ENCODE measurements at regions not wholly inside any gene's neighbourhood (a gene's known extent, or its start where the extent isn't known, plus 50 kb on each side); places are given as distances from the start of the nearest gene placed in this dataset.

DNA sequence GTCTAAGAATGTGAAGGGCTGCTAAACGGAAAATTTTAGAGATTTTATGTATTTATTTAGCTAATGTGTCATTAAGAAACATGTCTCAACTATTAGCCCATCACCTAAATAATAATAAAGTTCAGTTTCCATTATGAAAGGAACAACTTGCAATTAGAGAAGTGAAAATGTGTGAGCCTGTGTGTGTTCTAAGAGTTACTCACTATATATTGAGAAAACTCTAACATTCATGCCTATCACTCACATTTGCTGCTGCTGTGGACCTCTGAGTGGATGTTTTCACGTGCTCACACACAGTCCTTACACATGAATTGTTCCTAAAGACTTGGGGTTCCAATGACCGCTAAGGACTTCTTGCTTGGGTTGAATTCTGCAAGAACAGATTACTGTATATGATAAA, 364.0 kb downstream of the TMA16 start:
- no peaks in the 10 kb centered on the region for H3K27me3 ChIP-seq (ENCODE audit: insufficient read depth, insufficient read length)
- no peaks in the 10 kb centered on the region for H3K36me3 ChIP-seq (ENCODE audit: insufficient read depth, insufficient read length, low read length)
- no peak for DNase-seq (ENCODE audit: low read depth, low spot score)
- H3K4me1 ChIP-seq (ENCODE audit: insufficient read depth, insufficient read length), result no peaks in the 10 kb centered on the region
- TF ChIP-seq SUZ12 (IDR thresholded peaks at IDR 0.05; ENCODE audit: extremely low read depth, insufficient read depth, insufficient read length) (no peak), YY1 (IDR thresholded peaks at IDR 0.05; ENCODE audit: insufficient read depth, insufficient read length) (no peak), ZNF274 (IDR thresholded peaks at IDR 0.05; ENCODE audit: low read depth, low read length) (no peak)
- H3K9me3 ChIP-seq (ENCODE audit: insufficient read depth, low read length), result no peaks in the 10 kb centered on the region
- H3K4me3 ChIP-seq (ENCODE audit: insufficient read length, low read depth), result no peak overlapping the region
- no peak overlapping the region for H3K9ac ChIP-seq (ENCODE audit: insufficient read length, low read depth)

DNA sequence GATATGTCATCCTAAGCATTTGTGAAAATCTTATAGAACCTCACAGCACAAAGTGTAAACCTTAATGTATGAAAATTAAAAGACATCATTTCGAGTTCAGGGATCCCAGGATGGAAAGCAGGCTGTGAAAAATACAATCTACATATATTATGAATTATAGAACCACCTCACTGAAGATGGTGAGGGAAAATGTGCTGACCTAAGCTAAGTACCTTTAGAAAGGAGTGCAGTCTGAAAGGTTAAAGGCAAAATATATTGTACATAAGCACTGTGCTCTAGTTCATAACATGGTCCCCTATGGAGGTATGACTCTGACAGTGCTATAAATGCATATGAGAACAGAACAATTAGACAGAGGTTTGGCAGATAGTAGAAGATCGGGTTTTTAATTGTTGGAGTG, 368.6 kb downstream of the TMA16 start:
- H3K9ac ChIP-seq (ENCODE audit: insufficient read length, low read depth), result no peak overlapping the region
- H3K36me3 ChIP-seq (ENCODE audit: insufficient read depth, insufficient read length, low read length), result no peaks in the 10 kb centered on the region
- H3K4me1 ChIP-seq (ENCODE audit: insufficient read depth, insufficient read length), result no peaks in the 10 kb centered on the region
- H3K4me3 ChIP-seq (ENCODE audit: insufficient read length, low read depth), result no peak overlapping the region
- H3K9me3 ChIP-seq (ENCODE audit: insufficient read depth, low read length), result no peaks in the 10 kb centered on the region
- no peak for TF ChIP-seq SUZ12 (IDR thresholded peaks at IDR 0.05; ENCODE audit: extremely low read depth, insufficient read depth, insufficient read length)
- no peak for TF ChIP-seq ZNF274 (IDR thresholded peaks at IDR 0.05; ENCODE audit: low read depth, low read length)
- TF ChIP-seq YY1 (IDR thresholded peaks at IDR 0.05; ENCODE audit: insufficient read depth, insufficient read length), result no peak
- DNase-seq (ENCODE audit: low read depth, low spot score), result no peak
- H3K27me3 ChIP-seq (ENCODE audit: insufficient read depth, insufficient read length), result no peaks in the 10 kb centered on the region

GRCh38 chr4:163865010-163865409, 370.5 kb downstream of the TMA16 start:
- no peak for DNase-seq (ENCODE audit: low read depth, low spot score)
- Histone ChIP-seq H3K4me1 (ENCODE audit: insufficient read depth, insufficient read length) (no peaks in the 10 kb centered on the region), H3K9me3 (ENCODE audit: insufficient read depth, low read length) (no peaks in the 10 kb centered on the region), H3K36me3 (ENCODE audit: insufficient read depth, insufficient read length, low read length) (no peaks in the 10 kb centered on the region), H3K9ac (ENCODE audit: insufficient read length, low read depth) (no peak overlapping the region), H3K4me3 (ENCODE audit: insufficient read length, low read depth) (no peak overlapping the region), H3K27me3 (ENCODE audit: insufficient read depth, insufficient read length) (no peaks in the 10 kb centered on the region)
- TF ChIP-seq YY1 (IDR thresholded peaks at IDR 0.05; ENCODE audit: insufficient read depth, insufficient read length), result no peak
- no peak for TF ChIP-seq SUZ12 (IDR thresholded peaks at IDR 0.05; ENCODE audit: extremely low read depth, insufficient read depth, insufficient read length)
- no peak for TF ChIP-seq ZNF274 (IDR thresholded peaks at IDR 0.05; ENCODE audit: low read depth, low read length)

DNA sequence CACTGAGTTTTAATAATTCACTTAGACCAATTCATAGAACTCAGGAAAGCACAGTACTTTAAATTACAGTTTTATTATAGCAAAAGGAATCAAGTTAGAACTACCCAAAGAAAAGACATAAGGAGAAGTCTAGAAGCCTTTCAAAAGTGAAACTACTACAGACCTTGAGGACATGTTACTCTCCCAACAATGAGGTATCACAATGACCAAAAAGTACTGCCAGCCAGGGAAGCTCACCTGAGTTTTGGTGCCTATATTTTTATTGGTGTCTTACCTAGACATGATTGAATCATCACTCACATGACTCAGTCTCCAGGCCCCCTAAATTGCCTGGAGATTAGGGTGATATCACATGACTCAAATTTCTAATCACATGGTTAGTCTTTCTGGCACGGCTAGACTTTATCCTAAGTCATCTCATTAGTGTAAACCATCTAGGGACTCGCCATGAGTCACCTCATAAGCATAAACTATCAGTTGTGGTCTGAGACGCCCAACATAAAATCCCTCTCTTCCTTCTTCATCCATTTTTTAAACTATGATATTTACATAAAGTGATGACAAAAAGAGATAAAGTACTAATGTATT, 372.3 kb downstream of the TMA16 start:
- Histone ChIP-seq H3K4me3 (ENCODE audit: insufficient read length, low read depth) (no peak overlapping the region), H3K9me3 (ENCODE audit: insufficient read depth, low read length) (no peaks in the 10 kb centered on the region), H3K4me1 (ENCODE audit: insufficient read depth, insufficient read length) (no peaks in the 10 kb centered on the region), H3K36me3 (ENCODE audit: insufficient read depth, insufficient read length, low read length) (no peaks in the 10 kb centered on the region), H3K27me3 (ENCODE audit: insufficient read depth, insufficient read length) (no peaks in the 10 kb centered on the region), H3K9ac (ENCODE audit: insufficient read length, low read depth) (no peak overlapping the region)
- TF ChIP-seq YY1 (IDR thresholded peaks at IDR 0.05; ENCODE audit: insufficient read depth, insufficient read length) (no peak), SUZ12 (IDR thresholded peaks at IDR 0.05; ENCODE audit: extremely low read depth, insufficient read depth, insufficient read length) (no peak), ZNF274 (IDR thresholded peaks at IDR 0.05; ENCODE audit: low read depth, low read length) (no peak)
- no peak for DNase-seq (ENCODE audit: low read depth, low spot score)

- Histone ChIP-seq H3K27me3 (ENCODE audit: insufficient read depth, insufficient read length) (no peaks in the 10 kb centered on the region), H3K9ac (ENCODE audit: insufficient read length, low read depth) (no peak overlapping the region), H3K4me1 (ENCODE audit: insufficient read depth, insufficient read length) (no peaks in the 10 kb centered on the region), H3K36me3 (ENCODE audit: insufficient read depth, insufficient read length, low read length) (no peaks in the 10 kb centered on the region), H3K9me3 (ENCODE audit: insufficient read depth, low read length) (no peaks in the 10 kb centered on the region), H3K4me3 (ENCODE audit: insufficient read length, low read depth) (no peak overlapping the region)
- DNase-seq (ENCODE audit: low read depth, low spot score), result no peak
- no peak for TF ChIP-seq YY1 (IDR thresholded peaks at IDR 0.05; ENCODE audit: insufficient read depth, insufficient read length)
- TF ChIP-seq ZNF274 (IDR thresholded peaks at IDR 0.05; ENCODE audit: low read depth, low read length), result no peak
- TF ChIP-seq SUZ12 (IDR thresholded peaks at IDR 0.05; ENCODE audit: extremely low read depth, insufficient read depth, insufficient read length), result no peak
Measured at GRCh38 chr4:163868445-163868844, 374.0 kb downstream of the TMA16 start.

- H3K36me3 ChIP-seq (ENCODE audit: insufficient read depth, insufficient read length, low read length), result no peaks in the 10 kb centered on the region
- TF ChIP-seq SUZ12 (IDR thresholded peaks at IDR 0.05; ENCODE audit: extremely low read depth, insufficient read depth, insufficient read length) (no peak), YY1 (IDR thresholded peaks at IDR 0.05; ENCODE audit: insufficient read depth, insufficient read length) (no peak), ZNF274 (IDR thresholded peaks at IDR 0.05; ENCODE audit: low read depth, low read length) (no peak)
- H3K9me3 ChIP-seq (ENCODE audit: insufficient read depth, low read length), result no peaks in the 10 kb centered on the region
- no peak for DNase-seq (ENCODE audit: low read depth, low spot score)
- no peak overlapping the region for H3K9ac ChIP-seq (ENCODE audit: insufficient read length, low read depth)
- no peaks in the 10 kb centered on the region for H3K4me1 ChIP-seq (ENCODE audit: insufficient read depth, insufficient read length)
- H3K4me3 ChIP-seq (ENCODE audit: insufficient read length, low read depth), result no peak overlapping the region
- no peaks in the 10 kb centered on the region for H3K27me3 ChIP-seq (ENCODE audit: insufficient read depth, insufficient read length)
Measured at GRCh38 chr4:163871078-163871477, 376.6 kb downstream of the TMA16 start.

DNA sequence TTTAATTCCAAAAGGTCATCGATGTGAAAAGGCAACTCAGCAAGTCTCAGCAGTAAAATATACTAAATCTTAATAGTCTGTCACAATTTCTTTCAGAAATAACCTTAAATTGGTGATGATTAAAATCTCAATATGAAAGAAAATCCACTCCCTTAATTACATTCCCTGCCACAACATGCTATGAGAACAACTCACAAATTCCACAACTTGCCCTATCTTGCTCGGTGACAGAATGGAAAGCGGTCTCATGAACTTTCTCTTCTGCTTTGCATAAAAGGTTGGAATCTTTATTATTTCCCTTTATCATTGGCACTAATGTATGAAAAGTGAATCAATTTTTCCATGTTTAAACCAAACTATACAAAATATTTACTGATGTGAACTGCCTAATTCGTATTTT, 380.8 kb downstream of the TMA16 start:
- DNase-seq (ENCODE audit: low read depth, low spot score), result no peak
- H3K4me1 ChIP-seq (ENCODE audit: insufficient read depth, insufficient read length), result no peaks in the 10 kb centered on the region
- no peaks in the 10 kb centered on the region for H3K27me3 ChIP-seq (ENCODE audit: insufficient read depth, insufficient read length)
- no peak for TF ChIP-seq YY1 (IDR thresholded peaks at IDR 0.05; ENCODE audit: insufficient read depth, insufficient read length)
- H3K4me3 ChIP-seq (ENCODE audit: insufficient read length, low read depth), result no peak overlapping the region
- H3K9me3 ChIP-seq (ENCODE audit: insufficient read depth, low read length), result no peaks in the 10 kb centered on the region
- H3K9ac ChIP-seq (ENCODE audit: insufficient read length, low read depth), result no peak overlapping the region
- no peaks in the 10 kb centered on the region for H3K36me3 ChIP-seq (ENCODE audit: insufficient read depth, insufficient read length, low read length)

All from NT2/D1 (cell line).